ENCODE measurements at regions not wholly inside any gene's neighbourhood (a gene's known extent, or its start where the extent isn't known, plus 50 kb on each side); places are given as distances from the start of the nearest gene placed in this dataset.

- DNase-seq (ENCODE audit: extremely low read depth in 1 of 11, low read depth in 9 of 11, low spot score in 4 of 11), result no peak
These were observed 1510.6 kb downstream of the MRPL39 start for GRCh38 chr21:24096651-24097050.

GRCh38 chr21:24093032-24093431, 1514.2 kb downstream of the MRPL39 start:
- no peak for DNase-seq (ENCODE audit: extremely low read depth in 1 of 11, low read depth in 9 of 11, low spot score in 4 of 11)

GRCh38 chr21:24076179-24076578, 1531.1 kb downstream of the MRPL39 start:
- DNase-seq (ENCODE audit: extremely low read depth in 1 of 11, low read depth in 9 of 11, low spot score in 4 of 11), result no peak

GRCh38 chr21:24055696-24056095, 1551.6 kb downstream of the MRPL39 start:
- no peak for DNase-seq (ENCODE audit: extremely low read depth in 1 of 11, low read depth in 9 of 11, low spot score in 4 of 11)

GRCh38 chr21:24050231-24050630, 1557.0 kb downstream of the MRPL39 start:
- no peak for DNase-seq (ENCODE audit: extremely low read depth in 1 of 11, low read depth in 9 of 11, low spot score in 4 of 11)

GRCh38 chr21:24046829-24047443, 1560.3 kb downstream of the MRPL39 start:
- no peak for DNase-seq (ENCODE audit: extremely low read depth in 1 of 11, low read depth in 9 of 11, low spot score in 4 of 11)

GRCh38 chr21:24045775-24046215, 1561.5 kb downstream of the MRPL39 start:
- DNase-seq (ENCODE audit: extremely low read depth in 1 of 11, low read depth in 9 of 11, low spot score in 4 of 11), result peak in 2 of 11 donors; percentile 4 to 5

- no peak for DNase-seq (ENCODE audit: extremely low read depth in 1 of 11, low read depth in 9 of 11, low spot score in 4 of 11)
These were observed 1561.9 kb downstream of the MRPL39 start for GRCh38 chr21:24045373-24045772.

GRCh38 chr21:24042687-24043086, 1564.6 kb downstream of the MRPL39 start:
- no peak for DNase-seq (ENCODE audit: extremely low read depth in 1 of 11, low read depth in 9 of 11, low spot score in 4 of 11)

GRCh38 chr21:24032709-24033232, 1574.5 kb downstream of the MRPL39 start:
- no peak for DNase-seq (ENCODE audit: extremely low read depth in 1 of 11, low read depth in 9 of 11, low spot score in 4 of 11)

GRCh38 chr21:24027396-24027795, 1579.9 kb downstream of the MRPL39 start:
- no peak for DNase-seq (ENCODE audit: extremely low read depth in 1 of 11, low read depth in 9 of 11, low spot score in 4 of 11)

- DNase-seq (ENCODE audit: extremely low read depth in 1 of 11, low read depth in 9 of 11, low spot score in 4 of 11), result no peak
These were observed 1582.2 kb downstream of the MRPL39 start for GRCh38 chr21:24025101-24025500.

GRCh38 chr21:24023936-24024335, 1583.3 kb downstream of the MRPL39 start:
- DNase-seq (ENCODE audit: extremely low read depth in 1 of 11, low read depth in 9 of 11, low spot score in 4 of 11), result no peak

- no peak for DNase-seq (ENCODE audit: extremely low read depth in 1 of 11, low read depth in 9 of 11, low spot score in 4 of 11)
These were observed 1583.9 kb downstream of the MRPL39 start for GRCh38 chr21:24023402-24023801.

GRCh38 chr21:24014381-24014780, 1592.9 kb downstream of the MRPL39 start:
- DNase-seq (ENCODE audit: extremely low read depth in 1 of 11, low read depth in 9 of 11, low spot score in 4 of 11), result no peak

GRCh38 chr21:24011087-24011486, 1596.2 kb downstream of the MRPL39 start:
- no peak for DNase-seq (ENCODE audit: extremely low read depth in 1 of 11, low read depth in 9 of 11, low spot score in 4 of 11)

GRCh38 chr21:24007592-24007991, 1599.7 kb downstream of the MRPL39 start:
- DNase-seq (ENCODE audit: extremely low read depth in 1 of 11, low read depth in 9 of 11, low spot score in 4 of 11), result no peak

- DNase-seq (ENCODE audit: extremely low read depth in 1 of 11, low read depth in 9 of 11, low spot score in 4 of 11), result no peak
These were observed 1620.3 kb downstream of the MRPL39 start for GRCh38 chr21:23986987-23987386.

GRCh38 chr21:23986214-23986613, 1621.1 kb downstream of the MRPL39 start:
- DNase-seq (ENCODE audit: extremely low read depth in 1 of 11, low read depth in 9 of 11, low spot score in 4 of 11), result no peak

- DNase-seq (ENCODE audit: extremely low read depth in 1 of 11, low read depth in 9 of 11, low spot score in 4 of 11), result no peak
These were observed 1624.7 kb downstream of the MRPL39 start for GRCh38 chr21:23982546-23982945.

- DNase-seq (ENCODE audit: extremely low read depth in 1 of 11, low read depth in 9 of 11, low spot score in 4 of 11), result no peak
These were observed 1629.3 kb downstream of the MRPL39 start for GRCh38 chr21:23977971-23978370.

Measured in renal cortex interstitium (tissue), 11 donors.